IMR-90 (cell line): ENCODE measurements at regions not wholly inside any gene's neighbourhood (a gene's known extent, or its start where the extent isn't known, plus 50 kb on each side); places are given as distances from the start of the nearest gene placed in this dataset.

ENCODE experiments used
- ATAC-seq: fragments of 200-7000 bp; cut with Tn5 transposase; 2 replicates; pipeline ENCODE4 v1.9.1; 2020; ENCODE audit warnings: low read depth, mild to moderate bottlenecking, moderate library complexity
- BruUV-seq: library from RNA; stranded (reverse); fragments of 400-500 nt; replicated peaks from 2 replicates; lab custom pipeline; 2021; lab: Mats Ljungman, UMichigan
- CTCF ChIA-PET: fragments of 300-600 bp; formaldehyde crosslinking; extraction: SDS; loops from one replicate; lab custom pipeline; 2021; ENCODE audit warnings: antibody characterized with exemption; lab: Yijun Ruan, JAX
- POLR2A ChIA-PET: fragments of 300-600 bp; sonication (Branson Sonifier 250); formaldehyde crosslinking; loops from one replicate; lab custom pipeline; 2022; ENCODE audit warnings: antibody characterized with exemption; ENCODE audit not compliant: unreplicated experiment; lab: Charles Lee
- DNase-seq: peaks from one replicate; pipeline ENCODE4 v3.0.0; 2013
- H2AFZ ChIP-seq: replicated peaks from 2 replicates; pipeline ENCODE3; 2013; ENCODE audit warnings: low read length, mild to moderate bottlenecking; ENCODE audit not compliant: poor library complexity
- H2AK5ac ChIP-seq: 2 replicates; pipeline ENCODE4 v1.6.1; 2013; ENCODE audit warnings: low read depth, low read length, inconsistent platforms
- H2AK9ac ChIP-seq: replicated peaks from 2 replicates; pipeline ENCODE3; 2013; ENCODE audit warnings: mild to moderate bottlenecking, low read depth, low read length, moderate library complexity; ENCODE audit not compliant: poor library complexity
- H2BK120ac ChIP-seq: 2 replicates; pipeline ENCODE4 v1.6.1; 2013; ENCODE audit warnings: low read depth, low read length, inconsistent platforms
- H2BK15ac ChIP-seq: 3 replicates; pipeline ENCODE4 v1.6.1; 2013; ENCODE audit warnings: low read depth, low read length, inconsistent platforms
- H2BK20ac ChIP-seq: 2 replicates; pipeline ENCODE4 v1.6.1; 2013; ENCODE audit warnings: low read depth, mild to moderate bottlenecking, inconsistent platforms, low read length, moderate library complexity
- H2BK5ac ChIP-seq: 2 replicates; pipeline ENCODE4 v1.6.1; 2013; ENCODE audit warnings: mild to moderate bottlenecking, low read depth, low read length, inconsistent platforms; ENCODE audit not compliant: poor library complexity, severe bottlenecking
- H3K14ac ChIP-seq: replicated peaks from 2 replicates; pipeline ENCODE4 v1.6.1; 2013; ENCODE audit warnings: low read depth, low read length, inconsistent platforms
- H3K18ac ChIP-seq: 2 replicates; pipeline ENCODE4 v1.6.1; 2013; ENCODE audit warnings: low read depth, low read length, control low read depth
- H3K23ac ChIP-seq: 2 replicates; pipeline ENCODE4 v1.6.1; 2013; ENCODE audit warnings: low read depth, low read length, inconsistent platforms
- H3K27ac ChIP-seq: 2 replicates; pipeline ENCODE4 v1.5.1; 2013; ENCODE audit warnings: mild to moderate bottlenecking, control low read depth, low read length; ENCODE audit not compliant: insufficient read depth
- H3K27me3 ChIP-seq: 2 replicates; pipeline ENCODE4 v1.6.1; 2013; ENCODE audit warnings: low read length; ENCODE audit not compliant: control insufficient read depth, insufficient read depth
- H3K36me3 ChIP-seq: 2 replicates; pipeline ENCODE4 v1.6.1; 2013; ENCODE audit warnings: low read length, mixed read lengths; ENCODE audit not compliant: control insufficient read depth, insufficient read depth
- H3K4ac ChIP-seq: 2 replicates; pipeline ENCODE4 v1.6.1; 2013; ENCODE audit warnings: low read depth, low read length, inconsistent platforms
- H3K4me1 ChIP-seq: 2 replicates; pipeline ENCODE4 v1.6.1; 2013; ENCODE audit warnings: low read length, mixed read lengths; ENCODE audit not compliant: control insufficient read depth, insufficient read depth
- H3K4me2 ChIP-seq: 2 replicates; pipeline ENCODE4 v1.6.1; 2013; ENCODE audit warnings: low read depth, mild to moderate bottlenecking, control low read depth, low read length, moderate library complexity
- H3K4me3 ChIP-seq: 2 replicates; pipeline ENCODE4 v1.5.1; 2013; ENCODE audit warnings: low read depth, mild to moderate bottlenecking, control low read depth, low read length, moderate library complexity; ENCODE audit not compliant: insufficient read depth
- H3K56ac ChIP-seq: 2 replicates; pipeline ENCODE4 v1.6.1; 2013; ENCODE audit warnings: low read length, inconsistent platforms; ENCODE audit not compliant: insufficient read depth; ENCODE audit errors: extremely low read depth
- H3K79me1 ChIP-seq, 2 experiments: 2 replicates each; pipeline ENCODE4 v1.6.1; 2013; ENCODE audit warnings: low read length in 2 of 2, inconsistent platforms in 1 of 2, low read depth in 1 of 2
- H3K9ac ChIP-seq: 2 replicates; pipeline ENCODE4 v1.6.1; 2013; ENCODE audit warnings: low read depth, low read length, control low read depth
- H3K9me1 ChIP-seq: 2 replicates; pipeline ENCODE4 v1.6.1; 2013; ENCODE audit warnings: low read length, inconsistent platforms; ENCODE audit not compliant: insufficient read depth
- H3K9me3 ChIP-seq: 2 replicates; pipeline ENCODE4 v1.6.1; 2013; ENCODE audit warnings: low read length; ENCODE audit not compliant: control insufficient read depth, insufficient read depth
- H4K20me1 ChIP-seq: 2 replicates; pipeline ENCODE4 v1.6.1; 2013; ENCODE audit warnings: low read length, inconsistent platforms; ENCODE audit not compliant: insufficient read depth
- H4K5ac ChIP-seq: 2 replicates; pipeline ENCODE4 v1.6.1; 2013; ENCODE audit warnings: mild to moderate bottlenecking, low read depth, low read length, control low read depth
- H4K8ac ChIP-seq, 2 experiments: 2 replicates each; pipeline ENCODE4 v1.6.1; 2013; ENCODE audit warnings: low read depth in 2 of 2, low read length in 2 of 2, control low read depth in 1 of 2, inconsistent platforms in 1 of 2
- H4K91ac ChIP-seq: 2 replicates; pipeline ENCODE4 v1.6.1; 2013; ENCODE audit warnings: low read depth, low read length, inconsistent platforms; ENCODE audit not compliant: insufficient read depth
- BHLHE40 ChIP-seq: fragments of 150-350 bp; IDR thresholded peaks from 2 replicates; pipeline ENCODE4 v1.6.1; 2016; ENCODE audit warnings: mild to moderate bottlenecking, low read depth, low read length
- CEBPB ChIP-seq: IDR thresholded peaks from 2 replicates; pipeline ENCODE4 v1.6.1; 2012; ENCODE audit warnings: low read depth, low read length, improper control_type of control experiment
- CHD1 ChIP-seq: IDR thresholded peaks from 2 replicates; pipeline ENCODE4 v1.6.1; 2012; ENCODE audit warnings: low read depth, low read length, improper control_type of control experiment
- ELK1 ChIP-seq: fragments of 150-350 bp; IDR thresholded peaks from 2 replicates; pipeline ENCODE4 v1.6.1; 2016; ENCODE audit warnings: low read depth, mild to moderate bottlenecking, low read length, moderate library complexity, borderline replicate concordance
- FOS ChIP-seq: fragments of 150-350 bp; IDR thresholded peaks from 2 replicates; pipeline ENCODE4 v1.6.1; 2016; ENCODE audit warnings: low read depth, low read length
- MAFK ChIP-seq: IDR thresholded peaks from 2 replicates; pipeline ENCODE4 v1.6.1; 2012; ENCODE audit warnings: low read depth, low read length, improper control_type of control experiment
- MAZ ChIP-seq: IDR thresholded peaks from 2 replicates; pipeline ENCODE4 v1.6.1; 2012; ENCODE audit warnings: low read depth, mild to moderate bottlenecking, low read length, improper control_type of control experiment, moderate library complexity, borderline replicate concordance
- MXI1 ChIP-seq: IDR thresholded peaks from 2 replicates; pipeline ENCODE4 v1.6.1; 2012; ENCODE audit warnings: low read depth, mild to moderate bottlenecking, low read length, moderate library complexity, borderline replicate concordance
- NFE2L2 ChIP-seq: fragments of 150-350 bp; IDR thresholded peaks from 2 replicates; pipeline ENCODE4 v1.6.1; 2016; ENCODE audit warnings: low read depth, mild to moderate bottlenecking, low read length
- POLR2A ChIP-seq: IDR thresholded peaks from 2 replicates; pipeline ENCODE4 v1.6.1; 2012; ENCODE audit warnings: mild to moderate bottlenecking, low read depth, low read length
- RAD21 ChIP-seq: IDR thresholded peaks from 2 replicates; pipeline ENCODE4 v1.6.1; 2012; ENCODE audit warnings: low read length, improper control_type of control experiment
- RCOR1 ChIP-seq: IDR thresholded peaks from 2 replicates; pipeline ENCODE4 v1.6.1; 2012; ENCODE audit warnings: mild to moderate bottlenecking, low read length, improper control_type of control experiment; ENCODE audit not compliant: insufficient replicate concordance
- RFX5 ChIP-seq: IDR thresholded peaks from 2 replicates; pipeline ENCODE4 v1.8.0; 2012; ENCODE audit warnings: low read depth, mild to moderate bottlenecking, low read length, moderate library complexity
- SMC3 ChIP-seq: fragments of 150-350 bp; IDR thresholded peaks from 2 replicates; pipeline ENCODE4 v1.6.1; 2016; ENCODE audit warnings: low read depth, mild to moderate bottlenecking, antibody characterized with exemption, low read length, moderate library complexity
- USF2 ChIP-seq: fragments of 150-350 bp; IDR thresholded peaks from 2 replicates; pipeline ENCODE4 v1.6.1; 2017; ENCODE audit warnings: mild to moderate bottlenecking, antibody characterized with exemption, low read length, low read depth
- WGBS, 2 experiments: methylation state at CpG; one replicate each; pipeline versions ENCODE4 v1.1.5 to v1.1.7; 2013; ENCODE audit warnings: missing lambda C conversion rate in 2 of 2; ENCODE audit not compliant: insufficient read length in 1 of 2; ENCODE audit errors: extremely low coverage in 2 of 2; 5-methylcytosine and 5-hydroxymethylcytosine counted together
- dilution Hi-C: fragments of 300-500 bp; cut with HindIII; formaldehyde crosslinking; loops from one replicate; pipeline ENCODE4 v1.14.3; 2018; ENCODE audit warnings: low sequenced_read_pairs; ENCODE audit not compliant: unreplicated experiment
- in situ Hi-C: fragments of 300-500 bp; cut with MboI; formaldehyde crosslinking; loops from 3 replicates; pipeline ENCODE4 v1.14.3; 2019; ENCODE audit warnings: low sequenced_read_pairs, inconsistent platforms, mixed read lengths
- intact Hi-C: fragments of 100-400 bp; cut with micrococcal nuclease; formaldehyde crosslinking; loops from 2 replicates; pipeline ENCODE4 v1.10.0; 2022
- TF ChIP-seq, protein P1 (sequence below): conservative IDR thresholded peaks from 2 replicates; pipeline ENCODE4 v1.5.1; 2012; ENCODE audit warnings: mild to moderate bottlenecking, low read depth, low read length, improper control_type of control experiment

GRCh38 chr10:125236091-125236490 lies 75.7 kb upstream of the CTBP2 start:
- H3K9me3 ChIP-seq: peaks cover 6% of the 10 kb centered on the region
- CTCF ChIA-PET: no interaction called here
- no peak overlapping the region for H3K4me2 ChIP-seq
- H2AK9ac ChIP-seq: no peak overlapping the region
- H2BK20ac ChIP-seq: no peak overlapping the region
- DNase-seq (no peak), ATAC-seq (no peak)
- H4K8ac ChIP-seq: no peak overlapping the region
- H4K91ac ChIP-seq: no peak overlapping the region
- no peak overlapping the region for H3K14ac ChIP-seq
- H3K4me3 ChIP-seq: no peak overlapping the region
- TF ChIP-seq ELK1 (no peak), POLR2A (no peak), SMC3 (no peak), NFE2L2 (no peak), RCOR1 (no peak), MAFK (no peak), MXI1 (no peak), BHLHE40 (no peak), CEBPB (no peak), MAZ (no peak), RFX5 (no peak), CHD1 (no peak), USF2 (no peak), RAD21 (no peak), FOS (no peak)
- TF ChIP-seq, protein P1, sequence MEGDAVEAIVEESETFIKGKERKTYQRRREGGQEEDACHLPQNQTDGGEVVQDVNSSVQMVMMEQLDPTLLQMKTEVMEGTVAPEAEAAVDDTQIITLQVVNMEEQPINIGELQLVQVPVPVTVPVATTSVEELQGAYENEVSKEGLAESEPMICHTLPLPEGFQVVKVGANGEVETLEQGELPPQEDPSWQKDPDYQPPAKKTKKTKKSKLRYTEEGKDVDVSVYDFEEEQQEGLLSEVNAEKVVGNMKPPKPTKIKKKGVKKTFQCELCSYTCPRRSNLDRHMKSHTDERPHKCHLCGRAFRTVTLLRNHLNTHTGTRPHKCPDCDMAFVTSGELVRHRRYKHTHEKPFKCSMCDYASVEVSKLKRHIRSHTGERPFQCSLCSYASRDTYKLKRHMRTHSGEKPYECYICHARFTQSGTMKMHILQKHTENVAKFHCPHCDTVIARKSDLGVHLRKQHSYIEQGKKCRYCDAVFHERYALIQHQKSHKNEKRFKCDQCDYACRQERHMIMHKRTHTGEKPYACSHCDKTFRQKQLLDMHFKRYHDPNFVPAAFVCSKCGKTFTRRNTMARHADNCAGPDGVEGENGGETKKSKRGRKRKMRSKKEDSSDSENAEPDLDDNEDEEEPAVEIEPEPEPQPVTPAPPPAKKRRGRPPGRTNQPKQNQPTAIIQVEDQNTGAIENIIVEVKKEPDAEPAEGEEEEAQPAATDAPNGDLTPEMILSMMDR: no peak
- dilution Hi-C loops (no loop called here), intact Hi-C loops (loop anchor here (10.0 kb wide), 1 partner anchor 191 kb away; no protein-coding TSS in a partner anchor), in situ Hi-C loops (no loop called here)
- BruUV-seq: no TSS peak
- no peaks in the 10 kb centered on the region for H4K20me1 ChIP-seq
- peaks cover 12% of the 10 kb centered on the region for H3K9me1 ChIP-seq
- WGBS, 2 experiments: no CpG with 5 or more reads among the region's 1 CpG
- POLR2A ChIA-PET: no interaction called here
- H2AFZ ChIP-seq: no peak overlapping the region
- no peak overlapping the region for H2BK15ac ChIP-seq
- H3K18ac ChIP-seq: no peak overlapping the region
- peaks cover 0 to 10% of the 10 kb centered on the region in 2 experiments; a peak in 2 of 4 replicates for H3K79me1 ChIP-seq
- H3K4ac ChIP-seq: no peak overlapping the region
- H2BK120ac ChIP-seq: no peak overlapping the region
- H3K36me3 ChIP-seq: no peaks in the 10 kb centered on the region
- no peak overlapping the region; the same call in 1 of the 2 replicates for H3K23ac ChIP-seq
- H3K4me1 ChIP-seq: peaks cover 9% of the 10 kb centered on the region
- H3K27ac ChIP-seq: no peak overlapping the region
- no peak overlapping the region for H3K9ac ChIP-seq
- H2BK5ac ChIP-seq: no peak overlapping the region
- no peaks in the 10 kb centered on the region for H3K27me3 ChIP-seq
- no peak overlapping the region for H3K56ac ChIP-seq
- H2AK5ac ChIP-seq: no peak overlapping the region
- H4K5ac ChIP-seq: no peak overlapping the region
